IMR-90 (cell line): ENCODE measurements at regions not wholly inside any gene's neighbourhood (a gene's known extent, or its start where the extent isn't known, plus 50 kb on each side); places are given as distances from the start of the nearest gene placed in this dataset.

ENCODE experiments used
- ATAC-seq: fragments of 200-7000 bp; cut with Tn5 transposase; 2 replicates; pipeline ENCODE4 v1.9.1; 2020; ENCODE audit warnings: low read depth, mild to moderate bottlenecking, moderate library complexity
- BruUV-seq: library from RNA; stranded (reverse); fragments of 400-500 nt; replicated peaks from 2 replicates; lab custom pipeline; 2021; lab: Mats Ljungman, UMichigan
- CTCF ChIA-PET: fragments of 300-600 bp; formaldehyde crosslinking; extraction: SDS; loops from one replicate; lab custom pipeline; 2021; ENCODE audit warnings: antibody characterized with exemption; lab: Yijun Ruan, JAX
- POLR2A ChIA-PET: fragments of 300-600 bp; sonication (Branson Sonifier 250); formaldehyde crosslinking; loops from one replicate; lab custom pipeline; 2022; ENCODE audit warnings: antibody characterized with exemption; ENCODE audit not compliant: unreplicated experiment; lab: Charles Lee
- DNase-seq: peaks from one replicate; pipeline ENCODE4 v3.0.0; 2013
- H2AFZ ChIP-seq: replicated peaks from 2 replicates; pipeline ENCODE3; 2013; ENCODE audit warnings: low read length, mild to moderate bottlenecking; ENCODE audit not compliant: poor library complexity
- H2AK5ac ChIP-seq: 2 replicates; pipeline ENCODE4 v1.6.1; 2013; ENCODE audit warnings: low read depth, low read length, inconsistent platforms
- H2AK9ac ChIP-seq: replicated peaks from 2 replicates; pipeline ENCODE3; 2013; ENCODE audit warnings: mild to moderate bottlenecking, low read depth, low read length, moderate library complexity; ENCODE audit not compliant: poor library complexity
- H2BK120ac ChIP-seq: 2 replicates; pipeline ENCODE4 v1.6.1; 2013; ENCODE audit warnings: low read depth, low read length, inconsistent platforms
- H2BK15ac ChIP-seq: 3 replicates; pipeline ENCODE4 v1.6.1; 2013; ENCODE audit warnings: low read depth, low read length, inconsistent platforms
- H2BK20ac ChIP-seq: 2 replicates; pipeline ENCODE4 v1.6.1; 2013; ENCODE audit warnings: low read depth, mild to moderate bottlenecking, inconsistent platforms, low read length, moderate library complexity
- H2BK5ac ChIP-seq: 2 replicates; pipeline ENCODE4 v1.6.1; 2013; ENCODE audit warnings: mild to moderate bottlenecking, low read depth, low read length, inconsistent platforms; ENCODE audit not compliant: poor library complexity, severe bottlenecking
- H3K14ac ChIP-seq: replicated peaks from 2 replicates; pipeline ENCODE4 v1.6.1; 2013; ENCODE audit warnings: low read depth, low read length, inconsistent platforms
- H3K18ac ChIP-seq: 2 replicates; pipeline ENCODE4 v1.6.1; 2013; ENCODE audit warnings: low read depth, low read length, control low read depth
- H3K23ac ChIP-seq: 2 replicates; pipeline ENCODE4 v1.6.1; 2013; ENCODE audit warnings: low read depth, low read length, inconsistent platforms
- H3K27ac ChIP-seq: 2 replicates; pipeline ENCODE4 v1.5.1; 2013; ENCODE audit warnings: mild to moderate bottlenecking, control low read depth, low read length; ENCODE audit not compliant: insufficient read depth
- H3K27me3 ChIP-seq: 2 replicates; pipeline ENCODE4 v1.6.1; 2013; ENCODE audit warnings: low read length; ENCODE audit not compliant: control insufficient read depth, insufficient read depth
- H3K36me3 ChIP-seq: 2 replicates; pipeline ENCODE4 v1.6.1; 2013; ENCODE audit warnings: low read length, mixed read lengths; ENCODE audit not compliant: control insufficient read depth, insufficient read depth
- H3K4ac ChIP-seq: 2 replicates; pipeline ENCODE4 v1.6.1; 2013; ENCODE audit warnings: low read depth, low read length, inconsistent platforms
- H3K4me1 ChIP-seq: 2 replicates; pipeline ENCODE4 v1.6.1; 2013; ENCODE audit warnings: low read length, mixed read lengths; ENCODE audit not compliant: control insufficient read depth, insufficient read depth
- H3K4me2 ChIP-seq: 2 replicates; pipeline ENCODE4 v1.6.1; 2013; ENCODE audit warnings: low read depth, mild to moderate bottlenecking, control low read depth, low read length, moderate library complexity
- H3K4me3 ChIP-seq: 2 replicates; pipeline ENCODE4 v1.5.1; 2013; ENCODE audit warnings: low read depth, mild to moderate bottlenecking, control low read depth, low read length, moderate library complexity; ENCODE audit not compliant: insufficient read depth
- H3K56ac ChIP-seq: 2 replicates; pipeline ENCODE4 v1.6.1; 2013; ENCODE audit warnings: low read length, inconsistent platforms; ENCODE audit not compliant: insufficient read depth; ENCODE audit errors: extremely low read depth
- H3K79me1 ChIP-seq, 2 experiments: 2 replicates each; pipeline ENCODE4 v1.6.1; 2013; ENCODE audit warnings: low read length in 2 of 2, inconsistent platforms in 1 of 2, low read depth in 1 of 2
- H3K9ac ChIP-seq: 2 replicates; pipeline ENCODE4 v1.6.1; 2013; ENCODE audit warnings: low read depth, low read length, control low read depth
- H3K9me1 ChIP-seq: 2 replicates; pipeline ENCODE4 v1.6.1; 2013; ENCODE audit warnings: low read length, inconsistent platforms; ENCODE audit not compliant: insufficient read depth
- H3K9me3 ChIP-seq: 2 replicates; pipeline ENCODE4 v1.6.1; 2013; ENCODE audit warnings: low read length; ENCODE audit not compliant: control insufficient read depth, insufficient read depth
- H4K20me1 ChIP-seq: 2 replicates; pipeline ENCODE4 v1.6.1; 2013; ENCODE audit warnings: low read length, inconsistent platforms; ENCODE audit not compliant: insufficient read depth
- H4K5ac ChIP-seq: 2 replicates; pipeline ENCODE4 v1.6.1; 2013; ENCODE audit warnings: mild to moderate bottlenecking, low read depth, low read length, control low read depth
- H4K8ac ChIP-seq, 2 experiments: 2 replicates each; pipeline ENCODE4 v1.6.1; 2013; ENCODE audit warnings: low read depth in 2 of 2, low read length in 2 of 2, control low read depth in 1 of 2, inconsistent platforms in 1 of 2
- H4K91ac ChIP-seq: 2 replicates; pipeline ENCODE4 v1.6.1; 2013; ENCODE audit warnings: low read depth, low read length, inconsistent platforms; ENCODE audit not compliant: insufficient read depth
- CHD1 ChIP-seq: IDR thresholded peaks from 2 replicates; pipeline ENCODE4 v1.6.1; 2012; ENCODE audit warnings: low read depth, low read length, improper control_type of control experiment
- CTCF ChIP-seq: conservative IDR thresholded peaks from 2 replicates; pipeline ENCODE4 v1.5.1; 2012; ENCODE audit warnings: mild to moderate bottlenecking, low read depth, low read length, improper control_type of control experiment
- ELK1 ChIP-seq: fragments of 150-350 bp; IDR thresholded peaks from 2 replicates; pipeline ENCODE4 v1.6.1; 2016; ENCODE audit warnings: low read depth, mild to moderate bottlenecking, low read length, moderate library complexity, borderline replicate concordance
- FOS ChIP-seq: fragments of 150-350 bp; IDR thresholded peaks from 2 replicates; pipeline ENCODE4 v1.6.1; 2016; ENCODE audit warnings: low read depth, low read length
- MAFK ChIP-seq: IDR thresholded peaks from 2 replicates; pipeline ENCODE4 v1.6.1; 2012; ENCODE audit warnings: low read depth, low read length, improper control_type of control experiment
- MAZ ChIP-seq: IDR thresholded peaks from 2 replicates; pipeline ENCODE4 v1.6.1; 2012; ENCODE audit warnings: low read depth, mild to moderate bottlenecking, low read length, improper control_type of control experiment, moderate library complexity, borderline replicate concordance
- MXI1 ChIP-seq: IDR thresholded peaks from 2 replicates; pipeline ENCODE4 v1.6.1; 2012; ENCODE audit warnings: low read depth, mild to moderate bottlenecking, low read length, moderate library complexity, borderline replicate concordance
- NFE2L2 ChIP-seq: fragments of 150-350 bp; IDR thresholded peaks from 2 replicates; pipeline ENCODE4 v1.6.1; 2016; ENCODE audit warnings: low read depth, mild to moderate bottlenecking, low read length
- POLR2A ChIP-seq: IDR thresholded peaks from 2 replicates; pipeline ENCODE4 v1.6.1; 2012; ENCODE audit warnings: mild to moderate bottlenecking, low read depth, low read length
- RAD21 ChIP-seq: IDR thresholded peaks from 2 replicates; pipeline ENCODE4 v1.6.1; 2012; ENCODE audit warnings: low read length, improper control_type of control experiment
- RCOR1 ChIP-seq: IDR thresholded peaks from 2 replicates; pipeline ENCODE4 v1.6.1; 2012; ENCODE audit warnings: mild to moderate bottlenecking, low read length, improper control_type of control experiment; ENCODE audit not compliant: insufficient replicate concordance
- RFX5 ChIP-seq: IDR thresholded peaks from 2 replicates; pipeline ENCODE4 v1.8.0; 2012; ENCODE audit warnings: low read depth, mild to moderate bottlenecking, low read length, moderate library complexity
- SMC3 ChIP-seq: fragments of 150-350 bp; IDR thresholded peaks from 2 replicates; pipeline ENCODE4 v1.6.1; 2016; ENCODE audit warnings: low read depth, mild to moderate bottlenecking, antibody characterized with exemption, low read length, moderate library complexity
- WGBS, 2 experiments: methylation state at CpG; one replicate each; pipeline versions ENCODE4 v1.1.5 to v1.1.7; 2013; ENCODE audit warnings: missing lambda C conversion rate in 2 of 2; ENCODE audit not compliant: insufficient read length in 1 of 2; ENCODE audit errors: extremely low coverage in 2 of 2; 5-methylcytosine and 5-hydroxymethylcytosine counted together
- dilution Hi-C: fragments of 300-500 bp; cut with HindIII; formaldehyde crosslinking; loops from one replicate; pipeline ENCODE4 v1.14.3; 2018; ENCODE audit warnings: low sequenced_read_pairs; ENCODE audit not compliant: unreplicated experiment
- in situ Hi-C: fragments of 300-500 bp; cut with MboI; formaldehyde crosslinking; loops from 3 replicates; pipeline ENCODE4 v1.14.3; 2019; ENCODE audit warnings: low sequenced_read_pairs, inconsistent platforms, mixed read lengths
- intact Hi-C: fragments of 100-400 bp; cut with micrococcal nuclease; formaldehyde crosslinking; loops from 2 replicates; pipeline ENCODE4 v1.10.0; 2022
- TF ChIP-seq, protein P1 (sequence below): fragments of 150-350 bp; IDR thresholded peaks from 2 replicates; pipeline ENCODE4 v1.6.1; 2017; ENCODE audit warnings: mild to moderate bottlenecking, antibody characterized with exemption, low read length, low read depth

DNA sequence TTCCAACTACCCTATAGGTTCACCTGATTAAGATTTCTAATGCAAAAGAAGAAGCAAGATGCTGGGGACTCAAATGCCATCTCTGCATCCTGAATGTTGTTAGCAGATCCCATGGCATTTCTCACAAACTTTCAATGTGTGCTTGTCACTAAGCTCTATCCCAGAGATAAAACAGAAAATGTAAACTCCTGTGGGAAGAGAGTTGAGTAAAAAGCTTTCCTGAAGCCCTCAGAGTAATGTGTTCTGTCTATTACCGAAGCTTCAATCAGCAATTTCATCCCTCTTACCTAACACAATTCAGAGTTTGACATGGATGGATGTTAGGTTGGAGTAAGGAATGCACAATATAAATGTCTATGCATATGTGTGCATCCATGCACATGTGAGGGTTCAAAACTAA, 829.9 kb upstream of the PRMT6 start:
- Histone ChIP-seq H3K9ac (no peak overlapping the region), H3K4me3 (no peak overlapping the region), H3K4ac (no peak overlapping the region), H3K9me1 (no peaks in the 10 kb centered on the region), H2AK9ac (no peak overlapping the region), H3K56ac (no peak overlapping the region), H3K23ac (no peak overlapping the region), H3K4me1 (no peaks in the 10 kb centered on the region), H2BK15ac (no peak overlapping the region), H3K14ac (no peak overlapping the region), H2BK5ac (no peak overlapping the region), H3K18ac (no peak overlapping the region), H2BK120ac (no peak overlapping the region), H4K5ac (no peak overlapping the region), H3K27me3 (no peaks in the 10 kb centered on the region), H4K91ac (no peak overlapping the region), H2BK20ac (no peak overlapping the region), H3K27ac (no peak overlapping the region), H4K8ac (no peak overlapping the region), H3K4me2 (no peak overlapping the region), H3K9me3 (no peaks in the 10 kb centered on the region), H3K79me1 (no peaks in the 10 kb centered on the region), H4K20me1 (no peaks in the 10 kb centered on the region), H2AK5ac (no peak overlapping the region), H2AFZ (no peak overlapping the region), H3K36me3 (no peaks in the 10 kb centered on the region)
- intact Hi-C loops (no loop called here), dilution Hi-C loops (no loop called here), in situ Hi-C loops (no loop called here)
- ATAC-seq (no peak), DNase-seq (no peak)
- no TSS peak for BruUV-seq
- POLR2A ChIA-PET, result no interaction called here
- no CpG with 5 or more reads among the region's 1 CpG for WGBS, 2 experiments
- TF ChIP-seq CTCF (no peak), CHD1 (no peak), RFX5 (no peak), RCOR1 (no peak), MAZ (no peak), MXI1 (no peak), MAFK (no peak), ELK1 (no peak), POLR2A (no peak), NFE2L2 (no peak), RAD21 (no peak), SMC3 (no peak), FOS (no peak)
- TF ChIP-seq, protein P1, sequence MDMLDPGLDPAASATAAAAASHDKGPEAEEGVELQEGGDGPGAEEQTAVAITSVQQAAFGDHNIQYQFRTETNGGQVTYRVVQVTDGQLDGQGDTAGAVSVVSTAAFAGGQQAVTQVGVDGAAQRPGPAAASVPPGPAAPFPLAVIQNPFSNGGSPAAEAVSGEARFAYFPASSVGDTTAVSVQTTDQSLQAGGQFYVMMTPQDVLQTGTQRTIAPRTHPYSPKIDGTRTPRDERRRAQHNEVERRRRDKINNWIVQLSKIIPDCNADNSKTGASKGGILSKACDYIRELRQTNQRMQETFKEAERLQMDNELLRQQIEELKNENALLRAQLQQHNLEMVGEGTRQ, result no peak
- CTCF ChIA-PET, result interaction anchor here (0.6 kb wide), 1 partner anchor 1763 kb away, joined by 6 read pairs; no protein-coding TSS in a partner anchor
